OCI-LY1 (cell line): ENCODE measurements at regions not wholly inside any gene's neighbourhood (a gene's known extent, or its start where the extent isn't known, plus 50 kb on each side); places are given as distances from the start of the nearest gene placed in this dataset.

Experiments used
- H2AFZ ChIP-seq: fragments of 200-600 bp; sonication (generic), shearing (Covaris generic); 2 replicates; pipeline ENCODE4 v1.6.0; 2014; ENCODE audit warnings: antibody characterized with exemption, mild to moderate bottlenecking, low read length
- H3F3A ChIP-seq: fragments of 200-600 bp; sonication (generic), shearing (Covaris generic); 2 replicates; pipeline ENCODE4 v1.6.0; 2014; ENCODE audit warnings: mild to moderate bottlenecking, antibody characterized with exemption, low read length, moderate library complexity; ENCODE audit not compliant: insufficient read depth
- H3K27ac ChIP-seq: fragments of 200-600 bp; sonication (generic); 2 replicates; pipeline ENCODE4 v1.5.1; 2014; ENCODE audit warnings: low read length, mixed run types, mild to moderate bottlenecking, low read depth; ENCODE audit not compliant: poor library complexity, severe bottlenecking
- H3K27me3 ChIP-seq: fragments of 200-600 bp; sonication (generic); 2 replicates; pipeline ENCODE4 v1.6.0; 2014; ENCODE audit warnings: antibody characterized with exemption, mild to moderate bottlenecking, low read length, moderate library complexity; ENCODE audit not compliant: insufficient read depth
- H3K36me3 ChIP-seq: fragments of 200-600 bp; sonication (generic); 2 replicates; pipeline ENCODE4 v1.6.1; 2014; ENCODE audit warnings: mild to moderate bottlenecking, antibody characterized with exemption, low read length, moderate library complexity, mixed read lengths; ENCODE audit not compliant: insufficient read depth
- H3K4me1 ChIP-seq: fragments of 200-600 bp; sonication (generic); 2 replicates; pipeline ENCODE4 v1.5.1; 2014; ENCODE audit warnings: mild to moderate bottlenecking, low read length, moderate library complexity; ENCODE audit not compliant: insufficient read depth, severe bottlenecking
- H3K4me2 ChIP-seq: fragments of 200-600 bp; sonication (generic), shearing (Covaris generic); 2 replicates; pipeline ENCODE4 v1.6.1; 2014; ENCODE audit warnings: low read length
- H3K4me3 ChIP-seq: fragments of 200-600 bp; sonication (generic); 2 replicates; pipeline ENCODE4 v1.5.1; 2014; ENCODE audit warnings: low read length, low read depth, mild to moderate bottlenecking, mixed read lengths; ENCODE audit not compliant: poor library complexity, severe bottlenecking
- H3K79me2 ChIP-seq: fragments of 200-600 bp; shearing (Covaris generic); 2 replicates; pipeline ENCODE4 v1.6.1; 2016; ENCODE audit warnings: mixed run types, low read length, mixed read lengths; ENCODE audit not compliant: insufficient read depth
- H3K9ac ChIP-seq: fragments of 200-600 bp; sonication (generic), shearing (Covaris generic); 2 replicates; pipeline ENCODE4 v1.6.1; 2014; ENCODE audit warnings: mild to moderate bottlenecking, low read length, mixed read lengths
- H3K9me2 ChIP-seq: fragments of 200-600 bp; sonication (generic), shearing (Covaris generic); 2 replicates; pipeline ENCODE4 v1.6.1; 2014; ENCODE audit warnings: low read depth, mild to moderate bottlenecking, low read length, mixed read lengths
- H3K9me3 ChIP-seq: fragments of 200-600 bp; shearing (Covaris generic); 2 replicates; pipeline ENCODE4 v1.6.1; 2014; ENCODE audit warnings: low read length, mixed read lengths
- H4K20me1 ChIP-seq: fragments of 200-600 bp; sonication (generic), shearing (Covaris generic); 2 replicates; pipeline ENCODE4 v1.6.0; 2016; ENCODE audit warnings: mild to moderate bottlenecking, low read length; ENCODE audit not compliant: insufficient read depth
- CTCF ChIP-seq: fragments of 200-600 bp; sonication (generic), shearing (Covaris generic); IDR thresholded peaks from 2 replicates; pipeline ENCODE4 v1.5.1; 2017; ENCODE audit warnings: mild to moderate bottlenecking, antibody characterized with exemption, low read length, moderate library complexity, mixed read lengths
- EZH2 ChIP-seq: fragments of 200-600 bp; sonication (generic), shearing (Covaris generic); IDR thresholded peaks from 2 replicates; pipeline ENCODE4 v1.8.0; 2017; ENCODE audit warnings: borderline replicate concordance, mixed run types, mild to moderate bottlenecking, antibody characterized with exemption, low read length, moderate library complexity, mixed read lengths

- H3K9me2 ChIP-seq = no peaks in the 10 kb centered on the region
- H3K27me3 ChIP-seq = peaks cover 5% of the 10 kb centered on the region; the same call in 1 of the 2 replicates
- no peak overlapping the region for H3K4me2 ChIP-seq
- H3K4me1 ChIP-seq = peaks cover 19% of the 10 kb centered on the region
- no peaks in the 10 kb centered on the region for H3F3A ChIP-seq
- no peaks in the 10 kb centered on the region for H3K9me3 ChIP-seq
- H3K9ac ChIP-seq = no peak overlapping the region
- no peaks in the 10 kb centered on the region for H3K79me2 ChIP-seq
- no peaks in the 10 kb centered on the region for H3K36me3 ChIP-seq
- H2AFZ ChIP-seq = no peak overlapping the region
- H3K4me3 ChIP-seq = no peak overlapping the region
- TF ChIP-seq EZH2 = no peak
- TF ChIP-seq CTCF = no peak
- no peak overlapping the region for H3K27ac ChIP-seq
- no peaks in the 10 kb centered on the region for H4K20me1 ChIP-seq
Measured at GRCh38 chr13:30108216-30108912, 199.0 kb downstream of the KATNAL1 start.

GRCh38 chr13:30107521-30108136, 199.7 kb downstream of the KATNAL1 start:
- Histone ChIP-seq H3K27ac (no peak overlapping the region), H3K4me2 (no peak overlapping the region), H3K4me3 (no peak overlapping the region), H3K4me1 (peaks cover 12% of the 10 kb centered on the region), H2AFZ (no peak overlapping the region), H3K27me3 (peaks cover 5% of the 10 kb centered on the region; the same call in 1 of the 2 replicates), H3K79me2 (no peaks in the 10 kb centered on the region), H3K9me2 (no peaks in the 10 kb centered on the region), H3F3A (no peaks in the 10 kb centered on the region), H3K36me3 (no peaks in the 10 kb centered on the region), H3K9me3 (no peaks in the 10 kb centered on the region), H4K20me1 (no peaks in the 10 kb centered on the region), H3K9ac (no peak overlapping the region)
- no peak for TF ChIP-seq EZH2
- TF ChIP-seq CTCF = no peak

GRCh38 chr13:30107121-30107520, 200.2 kb downstream of the KATNAL1 start:
- Histone ChIP-seq H3K9me3 (no peaks in the 10 kb centered on the region), H3K9me2 (no peaks in the 10 kb centered on the region), H3F3A (no peaks in the 10 kb centered on the region), H3K36me3 (no peaks in the 10 kb centered on the region), H3K4me1 (peaks cover 9% of the 10 kb centered on the region), H3K79me2 (no peaks in the 10 kb centered on the region), H3K4me3 (no peak overlapping the region), H3K27ac (no peak overlapping the region), H2AFZ (no peak overlapping the region), H3K27me3 (peaks cover 2% of the 10 kb centered on the region; the same call in 1 of the 2 replicates), H3K4me2 (no peak overlapping the region), H3K9ac (no peak overlapping the region), H4K20me1 (no peaks in the 10 kb centered on the region)
- TF ChIP-seq CTCF = no peak
- no peak for TF ChIP-seq EZH2
